ENCODE measurements at regions not wholly inside any gene's neighbourhood (a gene's known extent, or its start where the extent isn't known, plus 50 kb on each side); places are given as distances from the start of the nearest gene placed in this dataset.

DNA sequence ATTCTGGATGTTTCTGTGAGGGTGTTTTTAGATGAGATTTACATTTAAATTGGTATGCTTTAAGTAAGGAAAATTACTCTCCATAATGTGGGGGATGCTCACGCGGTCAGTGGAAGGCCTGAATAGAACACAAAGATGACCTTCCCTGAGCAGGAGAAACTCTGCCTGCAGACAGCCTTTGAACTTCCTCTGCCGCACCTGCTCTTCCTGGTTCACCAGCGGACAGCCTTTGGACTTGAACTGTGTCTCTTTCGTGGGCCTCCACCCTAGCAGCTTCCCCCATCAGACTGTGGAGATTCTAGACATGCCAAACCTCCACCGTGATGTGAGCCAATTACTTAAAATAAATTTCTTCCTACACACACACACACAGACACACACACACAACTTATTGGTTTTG, 210.7 kb downstream of the EFCAB11 start:
- no peaks in the 10 kb centered on the region for H3K79me2 ChIP-seq
- peaks cover 6% of the 10 kb centered on the region for H3K4me1 ChIP-seq
- no peak overlapping the region for H3K9ac ChIP-seq
- no peak overlapping the region for H3K4me3 ChIP-seq (ENCODE audit: low read depth, low read length)
- H3K9me3 ChIP-seq (ENCODE audit: control insufficient read depth, low read length): no peaks in the 10 kb centered on the region
- H3K27ac ChIP-seq: no peak overlapping the region
- no peak overlapping the region for H3K4me2 ChIP-seq (ENCODE audit: low read length)
- H3K27me3 ChIP-seq (ENCODE audit: control insufficient read depth, insufficient read depth, low read length): no peaks in the 10 kb centered on the region
- H3K36me3 ChIP-seq (ENCODE audit: control insufficient read depth, insufficient read depth, low read length): no peaks in the 10 kb centered on the region
- H2AFZ ChIP-seq: no peak overlapping the region
- TF ChIP-seq, protein P1, sequence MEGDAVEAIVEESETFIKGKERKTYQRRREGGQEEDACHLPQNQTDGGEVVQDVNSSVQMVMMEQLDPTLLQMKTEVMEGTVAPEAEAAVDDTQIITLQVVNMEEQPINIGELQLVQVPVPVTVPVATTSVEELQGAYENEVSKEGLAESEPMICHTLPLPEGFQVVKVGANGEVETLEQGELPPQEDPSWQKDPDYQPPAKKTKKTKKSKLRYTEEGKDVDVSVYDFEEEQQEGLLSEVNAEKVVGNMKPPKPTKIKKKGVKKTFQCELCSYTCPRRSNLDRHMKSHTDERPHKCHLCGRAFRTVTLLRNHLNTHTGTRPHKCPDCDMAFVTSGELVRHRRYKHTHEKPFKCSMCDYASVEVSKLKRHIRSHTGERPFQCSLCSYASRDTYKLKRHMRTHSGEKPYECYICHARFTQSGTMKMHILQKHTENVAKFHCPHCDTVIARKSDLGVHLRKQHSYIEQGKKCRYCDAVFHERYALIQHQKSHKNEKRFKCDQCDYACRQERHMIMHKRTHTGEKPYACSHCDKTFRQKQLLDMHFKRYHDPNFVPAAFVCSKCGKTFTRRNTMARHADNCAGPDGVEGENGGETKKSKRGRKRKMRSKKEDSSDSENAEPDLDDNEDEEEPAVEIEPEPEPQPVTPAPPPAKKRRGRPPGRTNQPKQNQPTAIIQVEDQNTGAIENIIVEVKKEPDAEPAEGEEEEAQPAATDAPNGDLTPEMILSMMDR (IDR thresholded peaks at IDR 0.05): no peak

DNA sequence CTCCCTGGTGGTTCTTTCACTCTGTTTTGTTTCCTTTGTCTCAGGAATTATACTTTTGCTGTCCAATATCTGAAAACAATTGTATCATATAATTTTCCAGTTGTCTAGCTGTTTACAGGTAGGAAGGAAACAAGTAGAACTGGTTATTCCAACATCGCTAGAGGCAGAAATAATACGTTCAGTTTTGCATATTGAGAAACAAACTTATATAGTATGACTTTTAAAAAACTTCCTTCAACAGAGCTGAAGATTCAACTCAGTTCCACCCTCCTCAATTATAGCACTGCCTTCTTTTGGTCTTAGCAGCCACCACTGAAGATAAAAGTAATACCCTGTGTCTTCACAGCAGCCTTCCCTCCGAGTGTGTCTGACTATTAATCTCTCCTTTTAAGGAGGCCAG, 214.3 kb downstream of the EFCAB11 start:
- TF ChIP-seq, protein P1 (IDR thresholded peaks at IDR 0.05): no peak
- H3K4me1 ChIP-seq: no peaks in the 10 kb centered on the region

DNA sequence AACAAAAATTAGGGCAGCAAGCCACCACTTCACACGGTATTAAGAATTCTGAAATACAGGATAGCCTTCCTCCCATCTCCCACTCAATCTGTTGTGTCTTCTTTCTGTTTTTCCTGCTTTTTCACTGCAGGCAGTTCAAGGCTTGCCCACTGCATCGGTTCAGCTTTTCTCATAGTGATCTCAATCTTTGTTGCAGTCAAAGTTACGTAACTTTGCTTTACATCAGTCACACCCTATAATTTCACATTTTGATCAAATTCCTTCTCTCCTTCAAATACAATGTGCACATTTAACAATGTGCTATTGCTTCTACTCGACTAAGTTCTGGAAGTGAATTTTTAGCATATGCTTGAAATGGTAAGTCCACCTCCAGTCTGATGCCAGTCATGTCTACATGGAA, 217.6 kb downstream of the EFCAB11 start:
- H3K4me1 ChIP-seq: no peaks in the 10 kb centered on the region
- H3K27ac ChIP-seq: no peak overlapping the region
- no peaks in the 10 kb centered on the region for H3K36me3 ChIP-seq (ENCODE audit: control insufficient read depth, insufficient read depth, low read length)
- H2AFZ ChIP-seq: no peak overlapping the region
- H3K9me3 ChIP-seq (ENCODE audit: control insufficient read depth, low read length): no peaks in the 10 kb centered on the region
- H3K27me3 ChIP-seq (ENCODE audit: control insufficient read depth, insufficient read depth, low read length): no peaks in the 10 kb centered on the region
- no peak overlapping the region for H3K9ac ChIP-seq
- no peaks in the 10 kb centered on the region for H3K79me2 ChIP-seq
- TF ChIP-seq, protein P1 (IDR thresholded peaks at IDR 0.05): no peak
- H3K4me3 ChIP-seq (ENCODE audit: low read depth, low read length): no peak overlapping the region
- no peak overlapping the region for H3K4me2 ChIP-seq (ENCODE audit: low read length)

More for the DNA sequence above, 214.3 kb downstream of the EFCAB11 start:
- H3K9ac ChIP-seq: no peak overlapping the region
- H2AFZ ChIP-seq: no peak overlapping the region
- H3K9me3 ChIP-seq (ENCODE audit: control insufficient read depth, low read length): no peaks in the 10 kb centered on the region
- H3K36me3 ChIP-seq (ENCODE audit: control insufficient read depth, insufficient read depth, low read length): no peaks in the 10 kb centered on the region
- H3K27me3 ChIP-seq (ENCODE audit: control insufficient read depth, insufficient read depth, low read length): no peaks in the 10 kb centered on the region
- H3K27ac ChIP-seq: no peak overlapping the region
- H3K79me2 ChIP-seq: no peaks in the 10 kb centered on the region
- no peak overlapping the region for H3K4me3 ChIP-seq (ENCODE audit: low read depth, low read length)
- H3K4me2 ChIP-seq (ENCODE audit: low read length): no peak overlapping the region

DNA sequence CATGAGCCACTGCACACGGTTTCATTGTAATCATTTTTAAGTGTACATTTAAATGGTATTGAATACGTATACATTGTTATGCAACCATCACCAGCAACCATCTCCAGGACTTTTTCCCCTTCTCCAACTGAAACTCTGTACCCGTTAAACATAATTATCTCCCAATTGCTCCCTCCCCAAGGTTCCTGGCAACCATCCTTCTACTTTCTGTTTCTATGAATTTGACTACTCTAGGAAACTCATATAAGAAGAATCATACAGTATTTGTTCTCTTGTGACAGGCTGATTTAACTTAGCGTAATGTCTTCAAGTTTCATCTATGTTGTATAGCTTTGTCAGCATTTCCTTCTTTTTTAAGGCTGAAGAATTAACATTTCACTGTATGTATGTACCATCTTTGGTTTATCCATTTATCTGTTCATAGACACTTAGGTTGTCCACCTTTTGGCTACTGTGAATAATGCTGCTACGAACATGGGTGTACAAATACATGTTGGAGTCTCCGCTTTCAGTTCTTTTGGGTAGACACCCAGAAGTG, 223.1 kb downstream of the EFCAB11 start:
- H3K36me3 ChIP-seq (ENCODE audit: control insufficient read depth, insufficient read depth, low read length): no peaks in the 10 kb centered on the region
- H3K9ac ChIP-seq: no peak overlapping the region
- H2AFZ ChIP-seq: no peak overlapping the region
- H3K9me3 ChIP-seq (ENCODE audit: control insufficient read depth, low read length): no peaks in the 10 kb centered on the region
- H3K4me3 ChIP-seq (ENCODE audit: low read depth, low read length): no peak overlapping the region
- H3K27ac ChIP-seq: no peak overlapping the region
- TF ChIP-seq, protein P1 (IDR thresholded peaks at IDR 0.05): no peak
- no peak overlapping the region for H3K4me2 ChIP-seq (ENCODE audit: low read length)
- no peaks in the 10 kb centered on the region for H3K4me1 ChIP-seq
- H3K79me2 ChIP-seq: no peaks in the 10 kb centered on the region
- H3K27me3 ChIP-seq (ENCODE audit: control insufficient read depth, insufficient read depth, low read length): no peaks in the 10 kb centered on the region

DNA sequence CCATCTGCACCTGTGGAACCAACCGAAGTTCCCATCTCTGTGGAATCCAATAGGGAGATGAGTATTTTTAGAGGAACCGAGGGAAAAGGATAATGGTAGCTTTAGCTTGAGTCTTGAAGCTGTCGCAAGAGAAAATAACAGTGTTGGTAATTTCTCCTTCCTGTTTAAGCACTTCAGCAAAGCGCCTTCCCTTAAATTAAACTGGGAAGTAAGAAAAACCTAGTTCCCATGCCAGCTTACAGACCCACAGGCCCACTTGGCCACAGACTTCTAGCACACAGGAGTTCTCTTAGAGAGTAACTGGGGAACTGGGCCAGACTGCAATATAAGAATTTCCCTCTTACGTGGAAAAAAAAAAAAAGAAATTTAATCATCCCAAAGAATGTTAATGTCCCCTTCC, 223.8 kb downstream of the EFCAB11 start:
- H3K27me3 ChIP-seq (ENCODE audit: control insufficient read depth, insufficient read depth, low read length): no peaks in the 10 kb centered on the region
- no peaks in the 10 kb centered on the region for H3K4me1 ChIP-seq
- TF ChIP-seq, protein P1 (IDR thresholded peaks at IDR 0.05): no peak
- H3K9me3 ChIP-seq (ENCODE audit: control insufficient read depth, low read length): no peaks in the 10 kb centered on the region
- H2AFZ ChIP-seq: no peak overlapping the region
- H3K4me2 ChIP-seq (ENCODE audit: low read length): no peak overlapping the region
- no peak overlapping the region for H3K27ac ChIP-seq
- H3K79me2 ChIP-seq: no peaks in the 10 kb centered on the region
- no peaks in the 10 kb centered on the region for H3K36me3 ChIP-seq (ENCODE audit: control insufficient read depth, insufficient read depth, low read length)
- no peak overlapping the region for H3K9ac ChIP-seq
- H3K4me3 ChIP-seq (ENCODE audit: low read depth, low read length): no peak overlapping the region
